ENCODE measurements at regions not wholly inside any gene's neighbourhood (a gene's known extent, or its start where the extent isn't known, plus 50 kb on each side); places are given as distances from the start of the nearest gene placed in this dataset.

- H3K4me1 ChIP-seq (ENCODE audit: control insufficient read depth in 1 of 2, insufficient read depth in 2 of 2, low read length in 2 of 2): no peaks in the 10 kb centered on the region
- no peaks in the 10 kb centered on the region for H3K27me3 ChIP-seq (ENCODE audit: insufficient read depth, low read length)
- H3K4me3 ChIP-seq (ENCODE audit: low read depth, low read length): no peak overlapping the region
- no peak overlapping the region for H2AK5ac ChIP-seq (ENCODE audit: low read length)
- H2AFZ ChIP-seq (ENCODE audit: insufficient read depth, low read length, poor library complexity): no peak overlapping the region
- H3K4ac ChIP-seq (ENCODE audit: low read depth, low read length): no peak overlapping the region
- DNase-seq: no peak
- H2BK5ac ChIP-seq (ENCODE audit: low read depth, low read length, poor library complexity): no peak overlapping the region
- no CpG with 5 or more reads among the region's 4 CpGs for WGBS (ENCODE audit: extremely low coverage, insufficient coverage, insufficient read length)
- H2BK120ac ChIP-seq (ENCODE audit: insufficient read depth, low read length, poor library complexity): no peak overlapping the region
- no peaks in the 10 kb centered on the region for H3K36me3 ChIP-seq (ENCODE audit: control insufficient read depth in 1 of 2, insufficient read depth in 2 of 2, low read length in 2 of 2)
- H3K79me1 ChIP-seq (ENCODE audit: low read length): no peaks in the 10 kb centered on the region
- no peak overlapping the region for H4K12ac ChIP-seq (ENCODE audit: low read depth, low read length)
- H3K23ac ChIP-seq (ENCODE audit: low read length): no peak overlapping the region
- H4K8ac ChIP-seq (ENCODE audit: low read depth, low read length): no peak overlapping the region
- H3K4me2 ChIP-seq (ENCODE audit: low read length): no peak overlapping the region
- H4K91ac ChIP-seq (ENCODE audit: low read depth, low read length): no peak overlapping the region
- no peaks in the 10 kb centered on the region for H3K79me2 ChIP-seq (ENCODE audit: control insufficient read depth, insufficient read depth, low read length, poor library complexity)
- H3K9me3 ChIP-seq (ENCODE audit: insufficient read depth, low read depth, low read length): no peaks in the 10 kb centered on the region
- H3K27ac ChIP-seq (ENCODE audit: low read depth, low read length): no peak overlapping the region
- no peak overlapping the region for H3K9ac ChIP-seq (ENCODE audit: low read length)
- H3K14ac ChIP-seq (ENCODE audit: low read length): no peak overlapping the region
- no peak overlapping the region for H2BK12ac ChIP-seq (ENCODE audit: low read length)
- H3K18ac ChIP-seq (ENCODE audit: low read length): no peak overlapping the region
These were observed 621.9 kb downstream of the RNF144A start for GRCh38 chr2:7539077-7539476.

- no CpG with 5 or more reads among the region's 5 CpGs for WGBS (ENCODE audit: extremely low coverage, insufficient coverage, insufficient read length)
- H3K4me3 ChIP-seq (ENCODE audit: low read depth, low read length): no peak overlapping the region
These were observed 622.5 kb downstream of the RNF144A start for GRCh38 chr2:7539760-7540159.

GRCh38 chr2:7552825-7553570, 635.8 kb downstream of the RNF144A start:
- H2AFZ ChIP-seq (ENCODE audit: insufficient read depth, low read length, poor library complexity): no peak overlapping the region
- no peak overlapping the region for H2BK120ac ChIP-seq (ENCODE audit: insufficient read depth, low read length, poor library complexity)
- no peaks in the 10 kb centered on the region for H3K9me3 ChIP-seq (ENCODE audit: insufficient read depth, low read depth, low read length)
- H3K4ac ChIP-seq (ENCODE audit: low read depth, low read length): no peak overlapping the region
- H4K91ac ChIP-seq (ENCODE audit: low read depth, low read length): no peak overlapping the region
- no peaks in the 10 kb centered on the region for H3K79me2 ChIP-seq (ENCODE audit: control insufficient read depth, insufficient read depth, low read length, poor library complexity)
- H3K4me2 ChIP-seq (ENCODE audit: low read length): no peak overlapping the region
- no peaks in the 10 kb centered on the region for H3K27me3 ChIP-seq (ENCODE audit: insufficient read depth, low read length)
- H3K4me1 ChIP-seq (ENCODE audit: control insufficient read depth in 1 of 2, insufficient read depth in 2 of 2, low read length in 2 of 2): no peaks in the 10 kb centered on the region
- H2AK5ac ChIP-seq (ENCODE audit: low read length): no peak overlapping the region
- no peak overlapping the region for H3K14ac ChIP-seq (ENCODE audit: low read length)
- no peaks in the 10 kb centered on the region for H3K36me3 ChIP-seq (ENCODE audit: control insufficient read depth in 1 of 2, insufficient read depth in 2 of 2, low read length in 2 of 2)
- no peaks in the 10 kb centered on the region for H3K79me1 ChIP-seq (ENCODE audit: low read length)
- H3K23ac ChIP-seq (ENCODE audit: low read length): no peak overlapping the region
- no peak overlapping the region for H4K8ac ChIP-seq (ENCODE audit: low read depth, low read length)
- no peak overlapping the region for H3K4me3 ChIP-seq (ENCODE audit: low read depth, low read length)
- DNase-seq: no peak
- no peak overlapping the region for H2BK12ac ChIP-seq (ENCODE audit: low read length)
- H3K27ac ChIP-seq (ENCODE audit: low read depth, low read length): no peak overlapping the region
- no peak overlapping the region for H3K9ac ChIP-seq (ENCODE audit: low read length)
- no peak overlapping the region for H3K18ac ChIP-seq (ENCODE audit: low read length)
- H4K12ac ChIP-seq (ENCODE audit: low read depth, low read length): no peak overlapping the region
- WGBS (ENCODE audit: extremely low coverage, insufficient coverage, insufficient read length): no CpG with 5 or more reads among the region's 5 CpGs
- H2BK5ac ChIP-seq (ENCODE audit: low read depth, low read length, poor library complexity): no peak overlapping the region

More at GRCh38 chr2:7539760-7540159, 622.5 kb downstream of the RNF144A start:
- Histone ChIP-seq H3K4me2 (ENCODE audit: low read length) (no peak overlapping the region), H2AK5ac (ENCODE audit: low read length) (no peak overlapping the region), H3K9ac (ENCODE audit: low read length) (no peak overlapping the region), H3K14ac (ENCODE audit: low read length) (no peak overlapping the region), H3K27ac (ENCODE audit: low read depth, low read length) (no peak overlapping the region), H2AFZ (ENCODE audit: insufficient read depth, low read length, poor library complexity) (no peak overlapping the region), H4K12ac (ENCODE audit: low read depth, low read length) (no peak overlapping the region), H3K4ac (ENCODE audit: low read depth, low read length) (no peak overlapping the region), H2BK120ac (ENCODE audit: insufficient read depth, low read length, poor library complexity) (no peak overlapping the region), H4K91ac (ENCODE audit: low read depth, low read length) (no peak overlapping the region), H3K4me1 (ENCODE audit: control insufficient read depth in 1 of 2, insufficient read depth in 2 of 2, low read length in 2 of 2) (no peaks in the 10 kb centered on the region), H2BK5ac (ENCODE audit: low read depth, low read length, poor library complexity) (no peak overlapping the region), H3K9me3 (ENCODE audit: insufficient read depth, low read depth, low read length) (no peaks in the 10 kb centered on the region), H3K36me3 (ENCODE audit: control insufficient read depth in 1 of 2, insufficient read depth in 2 of 2, low read length in 2 of 2) (no peaks in the 10 kb centered on the region), H2BK12ac (ENCODE audit: low read length) (no peak overlapping the region), H3K27me3 (ENCODE audit: insufficient read depth, low read length) (no peaks in the 10 kb centered on the region), H3K79me2 (ENCODE audit: control insufficient read depth, insufficient read depth, low read length, poor library complexity) (no peaks in the 10 kb centered on the region), H4K8ac (ENCODE audit: low read depth, low read length) (no peak overlapping the region), H3K18ac (ENCODE audit: low read length) (no peak overlapping the region), H3K23ac (ENCODE audit: low read length) (no peak overlapping the region), H3K79me1 (ENCODE audit: low read length) (no peaks in the 10 kb centered on the region)
- DNase-seq: no peak

GRCh38 chr2:7555260-7555659, 638.0 kb downstream of the RNF144A start:
- Histone ChIP-seq H4K91ac (ENCODE audit: low read depth, low read length) (no peak overlapping the region), H3K79me2 (ENCODE audit: control insufficient read depth, insufficient read depth, low read length, poor library complexity) (no peaks in the 10 kb centered on the region), H2BK12ac (ENCODE audit: low read length) (no peak overlapping the region), H2BK120ac (ENCODE audit: insufficient read depth, low read length, poor library complexity) (no peak overlapping the region), H3K36me3 (ENCODE audit: control insufficient read depth in 1 of 2, insufficient read depth in 2 of 2, low read length in 2 of 2) (no peaks in the 10 kb centered on the region), H3K4me2 (ENCODE audit: low read length) (no peak overlapping the region), H4K8ac (ENCODE audit: low read depth, low read length) (no peak overlapping the region), H3K4ac (ENCODE audit: low read depth, low read length) (no peak overlapping the region), H3K14ac (ENCODE audit: low read length) (no peak overlapping the region), H3K79me1 (ENCODE audit: low read length) (no peaks in the 10 kb centered on the region), H3K23ac (ENCODE audit: low read length) (no peak overlapping the region), H3K18ac (ENCODE audit: low read length) (no peak overlapping the region), H3K27ac (ENCODE audit: low read depth, low read length) (no peak overlapping the region), H3K9me3 (ENCODE audit: insufficient read depth, low read depth, low read length) (no peaks in the 10 kb centered on the region), H4K12ac (ENCODE audit: low read depth, low read length) (no peak overlapping the region), H3K4me1 (ENCODE audit: control insufficient read depth in 1 of 2, insufficient read depth in 2 of 2, low read length in 2 of 2) (no peaks in the 10 kb centered on the region), H2AK5ac (ENCODE audit: low read length) (no peak overlapping the region), H2AFZ (ENCODE audit: insufficient read depth, low read length, poor library complexity) (no peak overlapping the region), H3K27me3 (ENCODE audit: insufficient read depth, low read length) (no peaks in the 10 kb centered on the region), H3K9ac (ENCODE audit: low read length) (no peak overlapping the region), H2BK5ac (ENCODE audit: low read depth, low read length, poor library complexity) (no peak overlapping the region), H3K4me3 (ENCODE audit: low read depth, low read length) (no peak overlapping the region)
- no peak for DNase-seq
- WGBS (ENCODE audit: extremely low coverage, insufficient coverage, insufficient read length): no CpG with 5 or more reads among the region's 10 CpGs

All from trophoblast cell (in vitro differentiated cells and primary cell).